HG03159 (cell line): ENCODE measurements at regions not wholly inside any gene's neighbourhood (a gene's known extent, or its start where the extent isn't known, plus 50 kb on each side); places are given as distances from the start of the nearest gene placed in this dataset.

Experiments
- ATAC-seq: cut with Tn5 transposase; IDR thresholded peaks from one replicate; pipeline ENCODE4 v1.9.1; 2021; ENCODE audit warnings: mild to moderate bottlenecking, moderate library complexity; ENCODE audit not compliant: unreplicated experiment

DNA sequence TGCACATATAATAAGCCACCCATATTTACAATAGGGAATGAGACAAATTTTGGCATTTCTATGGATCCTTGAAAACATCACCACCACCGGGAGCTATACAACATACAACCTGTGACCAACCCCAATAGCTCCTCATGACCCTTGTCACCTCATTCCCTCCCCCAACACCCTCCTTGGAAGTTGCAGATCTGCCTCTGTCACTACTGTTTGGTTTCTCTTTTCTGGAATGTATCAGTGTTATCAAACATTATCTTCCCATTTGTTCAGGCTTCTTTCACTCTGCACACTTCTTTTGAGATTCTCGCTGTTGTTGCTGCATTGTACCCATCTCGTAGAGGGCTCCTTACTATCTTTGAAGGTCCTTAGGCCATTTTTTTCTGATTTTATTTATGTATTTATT, 75.6 kb downstream of the ZNF280B start:
- ATAC-seq = no peak

DNA sequence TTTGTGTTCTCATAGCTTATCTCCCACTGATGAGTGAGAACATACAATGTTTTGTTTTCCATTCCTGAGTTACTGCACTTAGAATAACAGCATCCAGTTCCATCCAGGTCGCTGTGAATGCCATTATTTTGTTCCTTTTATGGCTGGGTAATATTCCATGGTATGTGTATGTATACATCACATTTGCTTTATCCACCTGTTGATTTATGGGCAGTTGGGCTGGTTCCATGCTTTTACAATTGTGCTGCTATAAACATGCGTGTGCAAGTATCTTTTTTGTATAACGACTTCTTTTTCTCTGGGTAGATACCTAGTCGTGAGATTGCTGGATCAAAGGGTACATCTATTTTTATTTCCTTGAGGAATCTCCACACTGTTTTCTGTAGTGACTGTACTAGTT, 74.8 kb downstream of the ZNF280B start:
- no peak for ATAC-seq
